Loucy (cell line): ENCODE measurements at regions not wholly inside any gene's neighbourhood (a gene's known extent, or its start where the extent isn't known, plus 50 kb on each side); places are given as distances from the start of the nearest gene placed in this dataset.

Experiments used
- H2AFZ ChIP-seq: fragments of 200-600 bp; sonication (generic); 2 replicates; pipeline ENCODE4 v1.6.0; 2016; ENCODE audit warnings: antibody characterized with exemption, mild to moderate bottlenecking, low read length, moderate library complexity
- H3F3A ChIP-seq: fragments of 200-600 bp; 2 replicates; pipeline ENCODE4 v1.6.0; 2016; ENCODE audit warnings: antibody characterized with exemption, low read depth, mild to moderate bottlenecking
- H3K27me3 ChIP-seq: fragments of 200-600 bp; sonication (generic); 2 replicates; pipeline ENCODE4 v1.6.1; 2014; ENCODE audit warnings: low read length, mild to moderate bottlenecking; ENCODE audit not compliant: insufficient read depth, poor library complexity, severe bottlenecking
- H3K36me3 ChIP-seq: fragments of 200-600 bp; sonication (generic); 2 replicates; pipeline ENCODE4 v1.6.1; 2016; ENCODE audit warnings: low read length; ENCODE audit not compliant: insufficient read depth
- H3K4me1 ChIP-seq: fragments of 200-600 bp; sonication (generic); 2 replicates; pipeline ENCODE4 v1.5.1; 2014; ENCODE audit warnings: low read length, mild to moderate bottlenecking; ENCODE audit not compliant: insufficient read depth, poor library complexity, severe bottlenecking
- H3K4me2 ChIP-seq: fragments of 200-600 bp; sonication (generic); 2 replicates; pipeline ENCODE4 v1.6.0; 2014; ENCODE audit warnings: antibody characterized with exemption, low read length, low read depth, mild to moderate bottlenecking; ENCODE audit not compliant: poor library complexity, severe bottlenecking
- H3K4me3 ChIP-seq: fragments of 200-600 bp; sonication (generic); 2 replicates; pipeline ENCODE4 v1.5.1; 2014; ENCODE audit warnings: low read length, mild to moderate bottlenecking, mixed read lengths; ENCODE audit not compliant: poor library complexity, severe bottlenecking
- H3K79me2 ChIP-seq: fragments of 200-600 bp; sonication (generic); 2 replicates; pipeline ENCODE4 v1.6.1; 2014; ENCODE audit warnings: low read length; ENCODE audit not compliant: insufficient read depth
- H3K9ac ChIP-seq: fragments of 200-600 bp; sonication (generic); 2 replicates; pipeline ENCODE4 v1.6.0; 2014; ENCODE audit warnings: mild to moderate bottlenecking, low read depth, low read length, moderate library complexity; ENCODE audit not compliant: poor library complexity, severe bottlenecking
- H3K9me2 ChIP-seq: fragments of 200-600 bp; sonication (generic); replicated peaks from 2 replicates; pipeline ENCODE4 v1.6.1; 2016; ENCODE audit warnings: low read depth, low read length, mixed read lengths
- H3K9me3 ChIP-seq: fragments of 200-600 bp; sonication (generic); 2 replicates; pipeline ENCODE4 v1.6.1; 2014; ENCODE audit warnings: mild to moderate bottlenecking, antibody characterized with exemption, low read length, low read depth; ENCODE audit not compliant: insufficient read depth
- H4K20me1 ChIP-seq: fragments of 200-600 bp; sonication (generic); 2 replicates; pipeline ENCODE4 v1.6.0; 2014; ENCODE audit warnings: antibody characterized with exemption, low read length, mild to moderate bottlenecking; ENCODE audit not compliant: insufficient read depth, poor library complexity, severe bottlenecking
- EZH2phosphoT487 ChIP-seq: fragments of 200-600 bp; IDR thresholded peaks from 2 replicates; pipeline ENCODE4 v1.6.1; 2018; ENCODE audit warnings: antibody characterized with exemption, mild to moderate bottlenecking, moderate library complexity, borderline replicate concordance
- TF ChIP-seq, protein P1 (sequence below): fragments of 200-600 bp; sonication (generic); conservative IDR thresholded peaks from 2 replicates; pipeline ENCODE4 v1.5.1; 2014; ENCODE audit warnings: mild to moderate bottlenecking, antibody characterized with exemption, low read length

- Histone ChIP-seq H3F3A (no peaks in the 10 kb centered on the region), H3K36me3 (no peaks in the 10 kb centered on the region), H3K9me3 (no peaks in the 10 kb centered on the region), H3K4me2 (no peak overlapping the region), H3K27me3 (no peaks in the 10 kb centered on the region), H3K4me3 (no peak overlapping the region), H3K9me2 (no peaks in the 10 kb centered on the region), H3K4me1 (no peaks in the 10 kb centered on the region), H3K9ac (no peak overlapping the region), H4K20me1 (no peaks in the 10 kb centered on the region), H2AFZ (no peak overlapping the region), H3K79me2 (no peaks in the 10 kb centered on the region)
- TF ChIP-seq, protein P1, sequence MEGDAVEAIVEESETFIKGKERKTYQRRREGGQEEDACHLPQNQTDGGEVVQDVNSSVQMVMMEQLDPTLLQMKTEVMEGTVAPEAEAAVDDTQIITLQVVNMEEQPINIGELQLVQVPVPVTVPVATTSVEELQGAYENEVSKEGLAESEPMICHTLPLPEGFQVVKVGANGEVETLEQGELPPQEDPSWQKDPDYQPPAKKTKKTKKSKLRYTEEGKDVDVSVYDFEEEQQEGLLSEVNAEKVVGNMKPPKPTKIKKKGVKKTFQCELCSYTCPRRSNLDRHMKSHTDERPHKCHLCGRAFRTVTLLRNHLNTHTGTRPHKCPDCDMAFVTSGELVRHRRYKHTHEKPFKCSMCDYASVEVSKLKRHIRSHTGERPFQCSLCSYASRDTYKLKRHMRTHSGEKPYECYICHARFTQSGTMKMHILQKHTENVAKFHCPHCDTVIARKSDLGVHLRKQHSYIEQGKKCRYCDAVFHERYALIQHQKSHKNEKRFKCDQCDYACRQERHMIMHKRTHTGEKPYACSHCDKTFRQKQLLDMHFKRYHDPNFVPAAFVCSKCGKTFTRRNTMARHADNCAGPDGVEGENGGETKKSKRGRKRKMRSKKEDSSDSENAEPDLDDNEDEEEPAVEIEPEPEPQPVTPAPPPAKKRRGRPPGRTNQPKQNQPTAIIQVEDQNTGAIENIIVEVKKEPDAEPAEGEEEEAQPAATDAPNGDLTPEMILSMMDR = no peak
- TF ChIP-seq EZH2phosphoT487 = no peak
These were observed 441.4 kb downstream of the COL12A1 start for GRCh38 chr6:74764486-74764885.

DNA sequence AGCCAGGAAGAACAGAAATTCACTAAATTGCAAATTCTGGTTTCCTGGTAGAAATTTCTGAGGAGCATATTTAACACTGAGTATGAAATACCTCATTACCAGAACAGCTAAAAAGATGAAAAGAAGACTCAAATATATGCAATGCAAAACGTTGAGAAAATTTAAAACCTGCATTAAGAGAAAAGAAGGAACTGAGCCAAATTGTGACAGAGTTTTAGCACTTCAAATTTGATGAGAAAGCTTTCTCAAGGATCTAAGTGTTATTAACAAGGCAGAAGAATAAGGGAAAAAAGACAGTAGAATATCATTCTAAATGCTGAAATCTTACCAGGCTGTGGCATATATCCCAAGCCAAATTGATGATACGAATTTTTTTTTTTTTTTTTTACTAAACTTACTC lies 443.0 kb downstream of the COL12A1 start:
- Histone ChIP-seq H3K4me3 (no peak overlapping the region), H3K9me3 (no peaks in the 10 kb centered on the region), H3K9ac (no peak overlapping the region), H3K27me3 (no peaks in the 10 kb centered on the region), H2AFZ (no peak overlapping the region), H4K20me1 (no peaks in the 10 kb centered on the region), H3K36me3 (no peaks in the 10 kb centered on the region), H3K4me1 (no peaks in the 10 kb centered on the region), H3K4me2 (no peak overlapping the region), H3K9me2 (no peaks in the 10 kb centered on the region), H3F3A (no peaks in the 10 kb centered on the region), H3K79me2 (no peaks in the 10 kb centered on the region)
- TF ChIP-seq, protein P1 = no peak
- TF ChIP-seq EZH2phosphoT487 = no peak

DNA sequence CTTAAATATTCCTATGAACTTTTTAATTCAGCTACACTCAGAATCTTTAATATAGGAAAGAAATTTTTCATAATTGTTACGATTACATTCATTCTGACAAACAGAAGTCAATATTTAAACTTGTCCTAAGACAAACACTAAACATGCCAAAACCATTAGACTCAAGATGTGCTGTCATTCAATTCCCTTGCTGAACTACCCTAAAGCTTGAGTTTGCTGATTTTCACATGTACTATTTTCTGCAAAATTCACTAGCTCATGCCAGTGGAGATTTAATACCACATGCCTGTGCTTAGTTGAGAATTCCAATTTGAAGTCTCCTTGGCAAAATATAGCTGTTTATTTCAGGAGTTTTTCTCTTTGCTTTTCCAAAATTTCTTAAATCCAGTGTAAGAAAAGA lies 448.0 kb downstream of the COL12A1 start:
- Histone ChIP-seq H3K4me3 (no peak overlapping the region), H3K9me3 (no peaks in the 10 kb centered on the region), H4K20me1 (no peaks in the 10 kb centered on the region), H3K4me2 (no peak overlapping the region), H3K36me3 (no peaks in the 10 kb centered on the region), H3K4me1 (no peaks in the 10 kb centered on the region), H2AFZ (no peak overlapping the region), H3K27me3 (no peaks in the 10 kb centered on the region), H3K9me2 (no peaks in the 10 kb centered on the region), H3K79me2 (no peaks in the 10 kb centered on the region), H3F3A (no peaks in the 10 kb centered on the region), H3K9ac (no peak overlapping the region)
- no peak for TF ChIP-seq EZH2phosphoT487
- TF ChIP-seq, protein P1 = no peak
